H1 (cell line): ENCODE measurements at regions not wholly inside any gene's neighbourhood (a gene's known extent, or its start where the extent isn't known, plus 50 kb on each side); places are given as distances from the start of the nearest gene placed in this dataset.

ENCODE experiments used
- CTCF ChIA-PET: fragments of 300-600 bp; sonication (Branson Sonifier 250); formaldehyde crosslinking; loops from one replicate; lab custom pipeline; 2021; ENCODE audit not compliant: partially characterized antibody; lab: Charles Lee
- POLR2A ChIA-PET: fragments of 300-600 bp; sonication (Branson Sonifier 250); formaldehyde crosslinking; loops from one replicate; lab custom pipeline; 2021; ENCODE audit warnings: inconsistent platforms; ENCODE audit not compliant: partially characterized antibody; lab: Charles Lee
- DNase-seq, 2 experiments: peaks; one replicate each; pipeline versions ENCODE4 v3.0.0 to v3.0.0-alpha.2; 2010 to 2022; ENCODE audit warnings: low spot score in 2 of 2, low read depth in 1 of 2, mixed read lengths in 1 of 2
- FAIRE-seq: peaks from 2 replicates; lab custom pipeline; 2011; peaks lifted over from hg19 to GRCh38; lab: Jason Lieb, UNC
- H2AFZ ChIP-seq: 2 replicates; pipeline ENCODE4 v1.8.1; 2012; ENCODE audit warnings: low read length, inconsistent platforms
- H2AK5ac ChIP-seq: 2 replicates; pipeline ENCODE4 v1.6.1; 2013; ENCODE audit warnings: low read depth, low read length
- H2BK120ac ChIP-seq: replicated peaks from 2 replicates; pipeline ENCODE3; 2013; ENCODE audit warnings: low read depth, low read length, inconsistent platforms
- H2BK12ac ChIP-seq: 2 replicates; pipeline ENCODE4 v1.6.1; 2013; ENCODE audit warnings: low read depth, low read length
- H2BK15ac ChIP-seq: 2 replicates; pipeline ENCODE4 v1.6.1; 2013; ENCODE audit warnings: low read length
- H2BK20ac ChIP-seq: 2 replicates; pipeline ENCODE4 v1.6.1; 2013; ENCODE audit warnings: low read length
- H2BK5ac ChIP-seq: 2 replicates; pipeline ENCODE4 v1.6.1; 2013; ENCODE audit warnings: low read depth, low read length
- H3K14ac ChIP-seq: 2 replicates; pipeline ENCODE4 v1.6.1; 2013; ENCODE audit warnings: inconsistent platforms; ENCODE audit not compliant: insufficient read length
- H3K18ac ChIP-seq: 2 replicates; pipeline ENCODE4 v1.6.1; 2013; ENCODE audit warnings: low read length; ENCODE audit errors: extremely low read depth
- H3K23ac ChIP-seq: 2 replicates; pipeline ENCODE4 v1.6.1; 2013; ENCODE audit warnings: inconsistent platforms; ENCODE audit not compliant: insufficient read length
- H3K23me2 ChIP-seq: 2 replicates; pipeline ENCODE4 v1.6.1; 2013; ENCODE audit warnings: low read depth, low read length
- H3K27ac ChIP-seq: 2 replicates; pipeline ENCODE4 v1.6.1; 2011; ENCODE audit warnings: low read depth, low read length, inconsistent platforms
- H3K27me3 ChIP-seq, 4 experiments: replicated peaks in 1 of 4; 1 replicate in 1 of 4; 2 replicates in 3 of 4; pipeline versions ENCODE4 v1.6.1 to v1.8.1; 2011 to 2013; ENCODE audit warnings: low read length in 3 of 4, mild to moderate bottlenecking in 3 of 4, inconsistent platforms in 2 of 4, mixed read lengths in 2 of 4, moderate library complexity in 1 of 4; ENCODE audit not compliant: control insufficient read depth in 3 of 4, insufficient read depth in 3 of 4; ENCODE audit errors: extremely low read depth in 1 of 4
- H3K36me3 ChIP-seq, 4 experiments: 2 replicates each; pipeline versions ENCODE4 v1.6.1 to v1.8.1; 2011 to 2013; ENCODE audit warnings: mild to moderate bottlenecking in 4 of 4, low read length in 3 of 4, moderate library complexity in 2 of 4, control low read depth in 1 of 4, inconsistent platforms in 1 of 4; ENCODE audit not compliant: insufficient read depth in 4 of 4, control insufficient read depth in 2 of 4
- H3K4ac ChIP-seq: replicated peaks from 2 replicates; pipeline ENCODE3; 2013; ENCODE audit warnings: low read length, low read depth, mixed read lengths, inconsistent platforms; ENCODE audit not compliant: insufficient read length
- H3K4me1 ChIP-seq, 4 experiments: replicated peaks in 1 of 4; 1 replicate in 1 of 4; 2 replicates in 3 of 4; pipeline versions ENCODE4 v1.6.1 to v1.8.1; 2011 to 2013; ENCODE audit warnings: low read length in 3 of 4, inconsistent platforms in 2 of 4, mixed read lengths in 1 of 4; ENCODE audit not compliant: insufficient read depth in 4 of 4, control insufficient read depth in 3 of 4
- H3K4me2 ChIP-seq, 2 experiments: 2 replicates each; pipeline versions ENCODE4 v1.6.1 to v1.8.1; 2011 to 2013; ENCODE audit warnings: low read depth in 2 of 2, low read length in 2 of 2, control low read depth in 1 of 2, inconsistent platforms in 1 of 2, mild to moderate bottlenecking in 1 of 2; ENCODE audit not compliant: insufficient read depth in 1 of 2
- H3K4me3 ChIP-seq, 4 experiments: fragments of 200-600, 300-600 bp in 1 of 4; sonication (generic), shearing (Covaris generic), sonication (Bioruptor Twin) in 1 of 4; 2 replicates each; pipeline versions ENCODE4 v1.5.1 to v1.8.1; 2011 to 2016; ENCODE audit warnings: low read length in 4 of 4, low read depth in 3 of 4, control low read depth in 2 of 4, inconsistent platforms in 2 of 4, mild to moderate bottlenecking in 2 of 4, mixed read lengths in 1 of 4, moderate library complexity in 1 of 4; ENCODE audit not compliant: insufficient read depth in 2 of 4; ENCODE audit errors: extremely low read depth in 1 of 4
- H3K56ac ChIP-seq: replicated peaks from 2 replicates; pipeline ENCODE3; 2013; ENCODE audit warnings: low read depth, mild to moderate bottlenecking, mixed read lengths, low read length, inconsistent platforms; ENCODE audit not compliant: insufficient read length
- H3K79me1 ChIP-seq: 2 replicates; pipeline ENCODE4 v1.6.1; 2013; ENCODE audit warnings: low read depth, low read length, control low read depth
- H3K79me2 ChIP-seq, 2 experiments: 2 replicates each; pipeline versions ENCODE4 v1.6.1 to v1.8.1; 2012 to 2013; ENCODE audit warnings: low read length in 2 of 2, mild to moderate bottlenecking in 2 of 2, inconsistent platforms in 1 of 2; ENCODE audit not compliant: insufficient read depth in 2 of 2, control insufficient read depth in 1 of 2
- H3K9ac ChIP-seq, 4 experiments: replicated peaks in 1 of 4; 1 replicate in 1 of 4; 2 replicates in 3 of 4; pipeline versions ENCODE4 v1.6.1 to v1.8.1; 2011 to 2013; ENCODE audit warnings: low read depth in 3 of 4, low read length in 3 of 4, control low read depth in 2 of 4, mild to moderate bottlenecking in 2 of 4, moderate library complexity in 2 of 4, inconsistent platforms in 1 of 4; ENCODE audit errors: extremely low read depth in 1 of 4
- H3K9me3 ChIP-seq, 2 experiments: 2 replicates each; pipeline versions ENCODE4 v1.6.1 to v1.8.1; 2012 to 2013; ENCODE audit warnings: mild to moderate bottlenecking in 2 of 2, moderate library complexity in 2 of 2, control low read depth in 1 of 2, inconsistent platforms in 1 of 2, low read depth in 1 of 2, low read length in 1 of 2, mixed read lengths in 1 of 2; ENCODE audit not compliant: insufficient read depth in 2 of 2
- H4K20me1 ChIP-seq, 2 experiments: replicated peaks in 1 of 2; 2 replicates each; pipeline versions ENCODE3 to v1.8.1; 2011 to 2013; ENCODE audit warnings: inconsistent platforms in 2 of 2, low read length in 2 of 2, mild to moderate bottlenecking in 1 of 2; ENCODE audit not compliant: insufficient read depth in 2 of 2, control insufficient read depth in 1 of 2
- H4K5ac ChIP-seq: 2 replicates; pipeline ENCODE4 v1.6.1; 2013; ENCODE audit warnings: low read length, low read depth, mixed read lengths, inconsistent platforms; ENCODE audit not compliant: insufficient read length
- H4K8ac ChIP-seq: 2 replicates; pipeline ENCODE4 v1.8.0; 2013; ENCODE audit warnings: mild to moderate bottlenecking, moderate library complexity, low read length, inconsistent platforms; ENCODE audit not compliant: insufficient read depth; ENCODE audit errors: extremely low read depth
- H4K91ac ChIP-seq: replicated peaks from 2 replicates; pipeline ENCODE3; 2013; ENCODE audit warnings: low read length, mixed read lengths, inconsistent platforms; ENCODE audit not compliant: insufficient read length
- BRCA1 ChIP-seq: IDR thresholded peaks from 2 replicates; pipeline ENCODE4 v1.6.1; 2012; ENCODE audit warnings: low read depth, low read length, improper control_type of control experiment
- CBX5 ChIP-seq: fragments of 300-800, 300-1000 bp; sonication (generic); IDR thresholded peaks from 2 replicates; pipeline ENCODE4 v1.7.1; 2016; ENCODE audit warnings: antibody characterized with exemption, low read length, low read depth
- HDAC2 ChIP-seq, 2 experiments: fragments of 300-600 bp in 1 of 2; sonication (generic) in 1 of 2; IDR thresholded peaks; 2 replicates each; pipeline ENCODE4 v1.6.1; 2011 to 2012; ENCODE audit warnings: low read depth in 2 of 2, low read length in 2 of 2, mild to moderate bottlenecking in 2 of 2, moderate library complexity in 2 of 2, borderline replicate concordance in 1 of 2, inconsistent platforms in 1 of 2
- KDM1A ChIP-seq: fragments of 200-600, 300-600 bp; sonication (generic); IDR thresholded peaks from 2 replicates; pipeline ENCODE4 v1.7.1; 2016; ENCODE audit warnings: mild to moderate bottlenecking, low read length, borderline replicate concordance
- POU5F1 ChIP-seq: IDR thresholded peaks from 2 replicates; pipeline ENCODE4 v1.6.1; 2011; ENCODE audit warnings: low read depth, mild to moderate bottlenecking, low read length, moderate library complexity
- RAD21 ChIP-seq, 2 experiments: IDR thresholded peaks in 1 of 2; conservative IDR thresholded peaks in 1 of 2; 2 replicates each; pipeline ENCODE4 v1.6.1; 2011; ENCODE audit warnings: low read depth in 2 of 2, low read length in 2 of 2, improper control_type of control experiment in 1 of 2, inconsistent platforms in 1 of 2, mild to moderate bottlenecking in 1 of 2, moderate library complexity in 1 of 2
- RBBP5 ChIP-seq: IDR thresholded peaks from 2 replicates; pipeline ENCODE4 v1.7.1; 2012; ENCODE audit warnings: low read depth, mild to moderate bottlenecking, inconsistent platforms, low read length, moderate library complexity, borderline replicate concordance
- SP1 ChIP-seq: IDR thresholded peaks from 2 replicates; pipeline ENCODE4 v1.6.1; 2011; ENCODE audit warnings: low read depth, low read length
- TCF12 ChIP-seq: IDR thresholded peaks from 2 replicates; pipeline ENCODE4 v1.6.1; 2011; ENCODE audit warnings: low read depth, mild to moderate bottlenecking, low read length
- WGBS, 2 experiments: shearing (Covaris generic) in 1 of 2; methylation state at CpG; one replicate each; pipeline versions ENCODE4 v1.1.6 to v1.1.7; 2013 to 2015; ENCODE audit warnings: low lambda C conversion rate in 2 of 2, mixed read lengths in 2 of 2, inconsistent platforms in 1 of 2, low coverage in 1 of 2, missing lambda C conversion rate in 1 of 2; ENCODE audit not compliant: insufficient replicate concordance in 2 of 2, insufficient coverage in 1 of 2, insufficient read length in 1 of 2; ENCODE audit errors: extremely low coverage in 1 of 2, missing lambda C conversion rate in 1 of 2; 5-methylcytosine and 5-hydroxymethylcytosine counted together

GRCh38 chr2:204449977-204450376 lies 95.3 kb upstream of the PARD3B start:
- Histone ChIP-seq H3K9ac (no peak overlapping the region), H3K27me3 (no peaks in the 10 kb centered on the region), H3K36me3 (no peaks in the 10 kb centered on the region), H3K4me3 (no peak overlapping the region), H3K9me3 (no peaks in the 10 kb centered on the region), H2AFZ (no peak overlapping the region), H2BK120ac (no peak overlapping the region), H3K4me1 (peaks cover 0 to 2% (median 0%) of the 10 kb centered on the region in 4 experiments; a peak in 2 of 7 replicates), H3K23ac (no peak overlapping the region), H4K91ac (no peak overlapping the region), H3K27ac (no peak overlapping the region), H3K79me2 (no peaks in the 10 kb centered on the region), H3K18ac (no peak overlapping the region), H3K56ac (no peak overlapping the region), H2AK5ac (no peak overlapping the region), H2BK15ac (no peak overlapping the region), H3K23me2 (no peaks in the 10 kb centered on the region), H3K14ac (no peak overlapping the region), H3K79me1 (no peaks in the 10 kb centered on the region), H2BK20ac (no peak overlapping the region), H3K4me2 (no peak overlapping the region), H3K4ac (no peak overlapping the region), H4K20me1 (no peaks in the 10 kb centered on the region), H2BK12ac (no peak overlapping the region), H4K8ac (no peak overlapping the region), H4K5ac (no peak overlapping the region), H2BK5ac (no peak overlapping the region)
- DNase-seq (no peak), FAIRE-seq (no peak)
- ChIA-PET POLR2A (no interaction called here), CTCF (interaction anchor here (0.9 to 1.4 kb wide), 3 partner anchors 21 to 190 kb away, joined by 3 to 4 read pairs (median 3); no protein-coding TSS in a partner anchor)
- WGBS, 2 experiments: 98% methylated on average over 3 of the region's 3 CpGs; no CpG with 5 or more reads in 1 of the 2 experiments
- TF ChIP-seq TCF12 (no peak), CBX5 (no peak), KDM1A (no peak), RAD21 (IDR thresholded peaks at IDR 0.05 in 1 of 2, conservative IDR thresholded peaks at IDR 0.05 in 1 of 2; ENCODE audit: low read depth in 2 of 2, low read length in 2 of 2) (no peak), HDAC2 (IDR thresholded peaks at IDR 0.05; ENCODE audit: borderline replicate concordance in 1 of 2, low read depth in 2 of 2, low read length in 2 of 2) (no peak), BRCA1 (no peak), RBBP5 (no peak), SP1 (no peak), POU5F1 (no peak)
